Lower lobe of right lung (tissue), 2 donors: ENCODE measurements at regions not wholly inside any gene's neighbourhood (a gene's known extent, or its start where the extent isn't known, plus 50 kb on each side); places are given as distances from the start of the nearest gene placed in this dataset.

Source experiments
- ATAC-seq, 2 donors: fragments of 200-7000 bp; cut with Tn5 transposase; one replicate each; pipeline ENCODE4 v1.9.1; 2020 to 2022; ENCODE audit warnings: mild to moderate bottlenecking in 2 of 2, moderate library complexity in 2 of 2
- DNase-seq: peaks from one replicate; pipeline ENCODE4 v3.0.0-alpha.2; 2020
- H3K27ac ChIP-seq: fragments of 200-600 bp; one replicate; pipeline ENCODE4 v1.8.0; 2022
- H3K27me3 ChIP-seq: fragments of 200-600 bp; one replicate; pipeline ENCODE4 v1.8.0; 2022; ENCODE audit warnings: low read depth
- H3K36me3 ChIP-seq: fragments of 200-600 bp; one replicate; pipeline ENCODE4 v1.8.0; 2022; ENCODE audit warnings: mild to moderate bottlenecking
- H3K4me1 ChIP-seq: fragments of 200-600 bp; one replicate; pipeline ENCODE4 v1.8.0; 2022
- H3K4me3 ChIP-seq: fragments of 200-600 bp; one replicate; pipeline ENCODE4 v1.8.0; 2022; ENCODE audit warnings: mild to moderate bottlenecking
- H3K9me3 ChIP-seq: fragments of 200-600 bp; one replicate; pipeline ENCODE4 v1.8.0; 2022
- CTCF ChIP-seq: fragments of 200-600 bp; IDR thresholded peaks from one replicate; pipeline ENCODE4 v1.8.0; 2022; ENCODE audit warnings: antibody characterized with exemption, mild to moderate bottlenecking
- intact Hi-C: fragments of 100-400 bp; cut with DNase I; formaldehyde crosslinking; loops from one replicate; pipeline ENCODE4 v1.11.0; 2022
- donor health status: DM: no; HTN: yes; CAD: no; lungs with severe emphysema.

- no peak for ATAC-seq
- intact Hi-C loops = no loop called here
- Histone ChIP-seq H3K4me3 (no peak overlapping the region), H3K36me3 (no peaks in the 10 kb centered on the region), H3K27ac (no peak overlapping the region), H3K27me3 (no peaks in the 10 kb centered on the region), H3K4me1 (no peaks in the 10 kb centered on the region), H3K9me3 (peaks cover 4% of the 10 kb centered on the region)
- DNase-seq = no peak
- no peak for TF ChIP-seq CTCF
Observed at GRCh38 chr16:9357829-9358228, 266.4 kb downstream of the HAPSTR1 start.

GRCh38 chr16:9360075-9360474 lies 268.6 kb downstream of the HAPSTR1 start:
- Histone ChIP-seq H3K4me3 (no peak overlapping the region), H3K27me3 (no peaks in the 10 kb centered on the region), H3K4me1 (no peaks in the 10 kb centered on the region), H3K9me3 (peaks cover 4% of the 10 kb centered on the region), H3K36me3 (no peaks in the 10 kb centered on the region), H3K27ac (no peak overlapping the region)
- TF ChIP-seq CTCF = no peak
- ATAC-seq (no peak), DNase-seq (no peak)
- intact Hi-C loops = no loop called here

GRCh38 chr16:9362050-9362449 lies 270.6 kb downstream of the HAPSTR1 start:
- H3K36me3 ChIP-seq = no peaks in the 10 kb centered on the region
- H3K27me3 ChIP-seq = no peaks in the 10 kb centered on the region
- DNase-seq (no peak), ATAC-seq (no peak)
- intact Hi-C loops = no loop called here
- H3K27ac ChIP-seq = no peak overlapping the region
- peaks cover 4% of the 10 kb centered on the region for H3K9me3 ChIP-seq
- TF ChIP-seq CTCF = no peak
- no peak overlapping the region for H3K4me3 ChIP-seq
- H3K4me1 ChIP-seq = no peaks in the 10 kb centered on the region

DNA sequence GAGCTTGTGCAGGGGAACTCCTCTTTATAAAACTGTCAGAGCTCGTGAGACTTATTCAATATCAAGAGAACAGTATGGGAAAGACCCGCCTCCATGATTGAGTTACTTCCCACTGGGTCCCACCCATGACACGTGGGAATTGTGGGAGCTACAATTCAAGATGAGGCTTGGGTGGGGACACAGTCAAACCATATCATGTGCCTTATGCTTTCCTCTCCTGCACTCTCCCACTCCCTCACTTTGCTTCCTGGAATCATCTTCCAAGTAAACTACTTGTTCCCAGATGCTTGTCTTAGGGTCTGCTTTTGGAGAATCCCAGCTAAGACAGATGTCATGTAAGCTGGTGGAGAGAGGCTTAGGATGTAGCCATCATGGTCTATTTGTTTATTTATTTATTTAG lies 271.2 kb downstream of the HAPSTR1 start:
- no peak for ATAC-seq
- Histone ChIP-seq H3K27me3 (no peaks in the 10 kb centered on the region), H3K9me3 (peaks cover under 1% of the 10 kb centered on the region), H3K4me1 (no peaks in the 10 kb centered on the region), H3K4me3 (no peak overlapping the region), H3K36me3 (no peaks in the 10 kb centered on the region), H3K27ac (no peak overlapping the region)
- no peak for DNase-seq
- intact Hi-C loops = no loop called here
- TF ChIP-seq CTCF = no peak

GRCh38 chr16:9363520-9363919 lies 272.1 kb downstream of the HAPSTR1 start:
- intact Hi-C loops = no loop called here
- Histone ChIP-seq H3K27me3 (no peaks in the 10 kb centered on the region), H3K36me3 (no peaks in the 10 kb centered on the region), H3K4me3 (no peak overlapping the region), H3K4me1 (no peaks in the 10 kb centered on the region), H3K9me3 (no peaks in the 10 kb centered on the region), H3K27ac (no peak overlapping the region)
- no peak for TF ChIP-seq CTCF
- DNase-seq = no peak
- no peak for ATAC-seq

GRCh38 chr16:9364721-9365369 lies 273.4 kb downstream of the HAPSTR1 start:
- Histone ChIP-seq H3K27me3 (no peaks in the 10 kb centered on the region), H3K36me3 (no peaks in the 10 kb centered on the region), H3K4me1 (no peaks in the 10 kb centered on the region), H3K9me3 (no peaks in the 10 kb centered on the region), H3K4me3 (no peak overlapping the region), H3K27ac (no peak overlapping the region)
- ATAC-seq (no peak), DNase-seq (no peak)
- intact Hi-C loops = no loop called here
- no peak for TF ChIP-seq CTCF
